NCI-H2196 (cell line): ENCODE measurements at regions not wholly inside any gene's neighbourhood (a gene's known extent, or its start where the extent isn't known, plus 50 kb on each side); places are given as distances from the start of the nearest gene placed in this dataset.

Experiments
- DNase-seq: peaks from one replicate; lab custom pipeline; 2025; ENCODE audit not compliant: unreplicated experiment; lab: John Stamatoyannopoulos, UW

- DNase-seq: no peak
Observed at GRCh38 chr4:156252358-156252921, 298.8 kb upstream of the CTSO start.

- DNase-seq: no peak
Observed at GRCh38 chr4:156251373-156252065, 297.9 kb upstream of the CTSO start.

DNA sequence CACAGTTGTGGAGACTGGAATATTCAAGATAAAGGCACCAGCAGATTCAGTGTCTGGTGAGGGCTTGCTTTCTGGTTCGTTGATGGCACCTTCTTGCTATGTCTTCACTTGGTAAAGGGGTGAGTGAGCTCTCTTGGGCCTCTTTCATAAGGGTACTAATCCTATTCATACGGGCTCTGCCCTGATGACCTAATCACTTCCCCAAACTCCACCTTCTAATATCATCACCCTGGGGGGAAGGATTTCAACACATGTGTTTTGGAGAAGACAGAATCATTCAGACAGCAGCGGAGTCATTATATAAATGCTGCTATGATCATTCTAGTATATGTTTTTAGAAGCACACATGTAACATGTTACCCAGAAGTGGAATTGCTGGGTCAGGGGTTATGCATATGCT, 295.3 kb upstream of the CTSO start:
- DNase-seq: no peak

- DNase-seq: no peak
Observed at GRCh38 chr4:156247470-156247869, 293.8 kb upstream of the CTSO start.

DNA sequence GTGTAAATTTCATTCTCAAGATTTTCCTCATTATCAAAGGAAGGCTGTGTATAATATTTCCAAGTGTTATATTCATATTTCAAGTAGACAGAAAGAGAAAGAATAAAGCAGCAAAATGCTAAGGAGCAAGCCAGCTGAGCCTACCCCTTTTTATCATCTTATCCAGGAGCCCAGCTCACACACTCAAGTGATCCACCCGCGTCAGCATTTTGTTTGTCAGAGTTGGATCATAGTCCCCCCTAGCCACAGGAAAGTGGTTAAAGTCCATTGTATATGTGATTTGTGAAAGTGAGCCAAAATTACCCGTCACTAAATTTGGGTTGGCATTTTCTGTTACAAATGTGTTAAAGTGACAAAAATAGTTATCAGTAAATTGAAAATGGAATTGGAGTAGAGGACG, 289.3 kb upstream of the CTSO start:
- DNase-seq: no peak

GRCh38 chr4:156242390-156242789, 288.7 kb upstream of the CTSO start:
- no peak for DNase-seq

- no peak for DNase-seq
Observed at GRCh38 chr4:156241896-156242295, 288.2 kb upstream of the CTSO start.

DNA sequence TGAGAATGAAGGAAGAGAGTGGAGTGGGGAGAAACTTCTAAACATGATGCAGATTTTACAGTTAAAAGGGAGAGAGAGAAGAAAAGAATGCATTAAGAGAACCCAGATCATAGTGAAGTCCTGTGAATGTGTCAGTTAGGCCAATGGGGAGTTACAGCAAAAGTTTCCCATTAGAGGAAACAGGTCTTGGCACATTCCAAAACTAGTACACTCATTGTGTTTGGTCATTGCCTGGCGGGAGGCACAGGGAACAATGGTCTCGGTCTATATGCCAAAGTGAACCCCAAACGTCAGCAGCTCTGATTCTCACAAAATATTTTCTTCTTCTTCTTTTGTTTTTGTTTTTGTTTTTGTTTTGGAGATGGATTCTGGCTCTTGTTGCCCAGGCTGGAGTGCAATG, 284.5 kb upstream of the CTSO start:
- DNase-seq: no peak

DNA sequence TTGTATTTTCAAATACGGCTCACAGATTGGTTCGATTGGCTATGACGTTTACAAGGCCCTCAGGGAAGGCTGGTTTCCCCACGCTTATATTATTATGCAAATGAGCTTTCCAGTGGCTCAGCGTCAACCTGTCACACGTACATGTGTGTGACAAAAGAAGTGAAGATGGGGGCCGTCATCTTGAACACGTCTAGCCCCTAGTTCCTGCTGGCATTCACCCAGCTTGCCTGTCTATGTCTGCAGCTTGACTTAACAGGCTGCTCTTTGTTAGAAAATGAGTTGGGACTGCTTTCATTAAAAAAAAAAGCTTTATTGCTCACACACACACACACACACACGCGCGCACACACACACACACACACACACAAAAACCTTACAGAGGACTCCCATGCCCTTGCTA, 283.6 kb upstream of the CTSO start:
- no peak for DNase-seq

DNA sequence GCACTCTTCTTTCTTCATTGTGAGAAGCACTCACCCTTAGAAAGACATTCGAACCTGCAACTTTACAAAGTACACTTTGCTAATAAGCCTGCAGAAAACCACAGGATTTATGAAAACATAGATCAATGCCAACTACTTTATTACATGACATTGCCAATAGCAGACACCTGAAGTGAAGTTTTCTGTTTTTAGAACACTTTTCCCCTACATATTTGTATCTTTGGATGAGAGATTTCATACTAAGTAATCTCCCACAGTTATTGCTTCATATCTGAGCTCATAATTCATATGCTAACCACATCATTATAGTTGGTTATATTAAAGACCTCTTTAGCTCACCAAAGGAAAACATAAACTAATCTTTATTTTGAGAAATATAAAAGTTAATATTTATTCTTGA, 276.5 kb upstream of the CTSO start:
- no peak for DNase-seq

GRCh38 chr4:156228676-156229075, 275.0 kb upstream of the CTSO start:
- no peak for DNase-seq

- no peak for DNase-seq
Observed at GRCh38 chr4:156227321-156227720, 273.7 kb upstream of the CTSO start.

DNA sequence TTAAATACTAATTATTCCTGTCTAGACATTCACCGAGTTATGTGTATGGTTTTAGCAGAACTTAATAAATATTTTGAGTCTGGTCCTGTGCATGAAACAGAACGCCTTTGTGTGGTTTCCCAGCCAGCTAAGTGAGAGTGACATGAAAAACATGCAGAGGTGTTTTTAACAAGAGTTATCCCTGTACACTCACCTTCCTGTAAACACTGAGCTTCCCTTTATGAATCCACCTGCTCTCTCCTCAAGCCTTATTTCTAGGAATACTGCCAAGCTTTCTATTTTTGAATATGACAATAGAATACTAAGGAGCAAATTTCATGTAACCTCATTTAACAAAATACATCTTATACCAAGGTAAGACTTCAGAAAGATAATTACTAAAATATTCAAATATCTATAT, 270.3 kb upstream of the CTSO start:
- DNase-seq: peak; percentile 21

DNA sequence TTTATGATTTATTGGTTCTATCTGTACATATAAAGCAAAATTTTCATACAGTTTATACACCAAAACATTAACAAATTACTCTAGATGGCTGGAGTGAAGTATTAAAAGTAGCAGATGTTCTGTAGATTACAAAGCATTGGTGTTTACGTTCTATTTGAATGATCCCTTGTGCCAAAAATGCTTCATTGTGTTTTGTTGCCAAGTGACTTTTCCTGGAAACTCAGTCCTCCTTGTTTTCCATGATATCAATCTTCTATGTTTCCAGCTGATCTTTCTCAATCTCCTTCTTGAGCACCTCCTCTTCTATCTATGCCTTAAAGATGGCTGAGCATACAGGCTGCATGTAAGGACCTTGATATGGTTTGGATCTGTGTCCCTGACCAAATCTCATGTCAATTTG, 263.6 kb upstream of the CTSO start:
- DNase-seq: no peak

DNA sequence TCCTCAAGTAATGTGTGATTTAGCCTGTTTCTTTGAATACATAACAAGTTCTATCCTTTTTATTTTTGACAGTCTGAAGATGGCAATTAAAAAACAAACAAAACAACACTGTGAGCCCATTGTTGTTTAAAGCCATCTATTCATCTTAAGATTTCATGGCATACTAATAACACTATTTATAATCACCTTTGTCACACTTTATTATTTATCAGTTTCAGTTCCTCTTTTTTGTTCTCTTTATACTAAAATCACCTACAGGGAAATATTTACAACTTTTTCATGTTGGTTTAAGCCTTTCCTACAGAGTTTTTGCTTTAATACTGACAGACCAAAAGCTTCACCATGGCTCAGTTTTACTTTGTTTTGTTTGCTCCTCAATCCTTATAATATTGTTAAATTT, 247.4 kb upstream of the CTSO start:
- no peak for DNase-seq

DNA sequence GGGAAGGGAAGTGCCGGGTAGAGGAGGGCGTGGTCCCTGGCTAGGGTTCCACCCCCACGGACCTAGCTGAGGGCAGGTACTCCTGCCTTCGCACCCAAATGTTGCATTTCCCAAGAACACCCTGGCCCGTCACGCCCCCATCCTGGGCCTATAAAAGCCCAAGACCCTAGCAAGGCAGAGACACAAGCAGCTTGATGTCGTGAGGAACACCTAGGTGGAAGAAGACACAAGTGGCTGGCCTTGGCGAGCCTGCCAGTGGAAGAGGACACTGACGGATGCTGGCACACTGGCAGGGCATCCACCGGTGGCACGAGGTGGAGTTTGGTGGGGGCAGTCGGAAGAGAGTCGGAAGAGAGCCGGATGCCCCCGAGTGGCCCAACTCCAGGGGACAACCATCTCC, 244.8 kb upstream of the CTSO start:
- DNase-seq: no peak

DNA sequence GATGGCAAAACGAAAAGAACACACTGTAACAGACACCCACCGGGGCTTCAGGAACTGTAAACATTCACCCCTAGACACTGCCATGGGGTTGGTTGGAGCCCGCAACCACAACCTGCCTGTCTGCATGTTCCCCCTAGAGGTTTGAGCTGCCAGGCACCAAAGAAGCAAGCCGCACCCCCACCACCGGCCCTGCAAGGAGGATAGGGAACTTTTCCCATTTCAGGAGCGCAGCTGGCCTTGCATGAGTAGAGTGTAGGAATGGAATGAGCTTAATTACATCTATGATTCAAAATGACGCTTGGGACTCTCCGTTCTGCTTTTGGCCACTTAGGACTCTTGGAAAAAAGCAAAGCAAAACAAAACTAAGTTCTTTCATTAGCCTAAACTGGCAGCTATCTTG, 243.6 kb upstream of the CTSO start:
- DNase-seq: no peak

DNA sequence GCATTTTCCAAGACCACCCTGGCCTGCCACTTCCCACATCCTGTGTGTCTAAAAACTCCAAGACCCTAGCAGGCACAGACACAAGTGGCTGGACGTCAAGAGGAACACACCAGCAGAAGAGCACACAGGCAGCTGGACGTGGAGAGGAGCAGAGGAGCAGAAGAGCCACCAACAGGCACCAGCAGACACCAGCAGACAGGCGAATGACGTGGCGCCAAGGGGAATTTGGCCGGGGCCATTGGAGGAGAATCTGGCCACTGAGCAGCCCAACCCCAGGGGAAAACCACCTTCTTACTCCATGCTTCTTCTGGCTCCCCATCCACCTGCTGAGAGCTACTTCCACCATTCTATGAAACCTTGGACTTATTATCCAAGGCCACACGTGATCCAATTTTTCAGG, 243.1 kb upstream of the CTSO start:
- no peak for DNase-seq

GRCh38 chr4:156195914-156196313, 242.2 kb upstream of the CTSO start:
- no peak for DNase-seq

GRCh38 chr4:156194896-156195295, 241.2 kb upstream of the CTSO start:
- no peak for DNase-seq

DNA sequence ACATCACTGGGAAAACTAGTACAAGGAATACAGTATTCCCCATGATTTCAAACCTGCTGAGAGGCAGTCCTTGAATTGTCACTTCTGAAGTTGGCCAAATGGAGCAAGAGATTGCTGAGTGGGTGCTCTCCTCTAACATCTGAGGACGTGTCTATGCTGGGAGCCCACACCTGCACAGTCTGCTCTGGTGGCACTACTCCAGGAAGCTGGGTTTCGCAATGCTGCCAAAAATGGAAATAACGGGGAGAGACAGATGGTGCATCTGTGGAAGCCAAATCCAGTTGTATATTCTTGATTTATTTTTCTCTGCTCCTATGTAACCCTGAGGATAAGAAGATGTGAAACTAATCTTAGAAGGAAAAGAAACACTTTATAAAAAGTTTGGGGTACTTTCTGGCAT, 240.1 kb upstream of the CTSO start:
- peak; percentile 5 for DNase-seq

GRCh38 chr4:156193106-156193505, 239.4 kb upstream of the CTSO start:
- DNase-seq: no peak

DNA sequence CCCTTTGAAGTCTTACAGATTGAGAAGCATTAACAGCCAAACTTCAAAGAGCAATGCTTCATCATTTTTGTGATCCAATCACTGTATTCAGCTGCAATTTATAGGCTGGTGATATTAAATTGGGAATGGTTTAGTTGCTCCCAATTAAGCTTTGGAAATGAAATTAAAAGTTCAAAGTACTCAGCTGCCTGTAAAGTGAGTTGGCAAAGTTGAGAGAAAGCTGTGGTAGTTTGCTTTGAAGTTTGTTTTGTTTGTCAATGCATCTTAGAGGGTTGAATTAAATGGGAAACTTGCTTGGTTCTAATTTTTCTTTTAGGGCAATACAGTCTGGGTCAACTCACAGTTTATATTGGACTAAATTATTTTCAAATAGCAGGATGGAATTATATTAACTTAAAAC, 238.4 kb upstream of the CTSO start:
- DNase-seq: no peak
